GM23338 (cell line): ENCODE measurements at regions not wholly inside any gene's neighbourhood (a gene's known extent, or its start where the extent isn't known, plus 50 kb on each side); places are given as distances from the start of the nearest gene placed in this dataset.
A peak's percentile ranks its signal among the peaks of the same experiment; 100 is the strongest.

ENCODE experiments used
- ATAC-seq: fragments of 200-7000 bp; cut with Tn5 transposase; 3 replicates; pipeline ENCODE4 v1.9.1; 2020
- DNase-seq: peaks from one replicate; pipeline ENCODE4 v3.0.0-alpha.2; 2015; ENCODE audit warnings: low spot score
- H2AFZ ChIP-seq: fragments of 200-600 bp; sonication (generic); 2 replicates; pipeline ENCODE4 v1.8.0; 2016; ENCODE audit warnings: antibody characterized with exemption, mild to moderate bottlenecking, moderate library complexity
- H3F3A ChIP-seq: fragments of 200-600 bp; sonication (generic); replicated peaks from 2 replicates; pipeline ENCODE4 v1.8.0; 2017; ENCODE audit warnings: antibody characterized with exemption, mixed run types, low read depth
- H3K27ac ChIP-seq: fragments of 200-600 bp; sonication (generic); 2 replicates; pipeline ENCODE4 v1.6.1; 2016; ENCODE audit warnings: low read depth
- H3K27me3 ChIP-seq: fragments of 200-600 bp; sonication (generic); 2 replicates; pipeline ENCODE4 v1.8.0; 2016; ENCODE audit warnings: mild to moderate bottlenecking, mixed run types, moderate library complexity; ENCODE audit not compliant: insufficient read depth
- H3K36me3 ChIP-seq: fragments of 200-600 bp; sonication (generic); 2 replicates; pipeline ENCODE4 v1.8.0; 2016; ENCODE audit warnings: mild to moderate bottlenecking; ENCODE audit not compliant: insufficient read depth
- H3K4me1 ChIP-seq: fragments of 200-600 bp; sonication (generic); 2 replicates; pipeline ENCODE4 v1.8.0; 2016; ENCODE audit warnings: mild to moderate bottlenecking, moderate library complexity; ENCODE audit not compliant: insufficient read depth
- H3K4me2 ChIP-seq: fragments of 200-600 bp; sonication (generic); 2 replicates; pipeline ENCODE4 v1.7.1; 2017; ENCODE audit warnings: mixed run types
- H3K4me3 ChIP-seq: fragments of 200-600 bp; sonication (generic); 2 replicates; pipeline ENCODE4 v1.6.1; 2016; ENCODE audit warnings: mixed run types
- H3K79me2 ChIP-seq: fragments of 200-600 bp; sonication (generic); replicated peaks from 2 replicates; pipeline ENCODE4 v1.8.0; 2017; ENCODE audit warnings: mild to moderate bottlenecking; ENCODE audit not compliant: insufficient read depth
- H3K9me2 ChIP-seq: fragments of 200-600 bp; sonication (generic); 2 replicates; pipeline ENCODE4 v1.8.0; 2017; ENCODE audit not compliant: insufficient read depth
- H4K20me1 ChIP-seq: fragments of 200-600 bp; sonication (generic); replicated peaks from 2 replicates; pipeline ENCODE4 v1.8.0; 2017; ENCODE audit warnings: mild to moderate bottlenecking; ENCODE audit not compliant: insufficient read depth
- H3K27ac Mint-ChIP-seq: 2 replicates; pipeline ENCODE4 v1.8.0; 2020; ENCODE audit warnings: inconsistent platforms, mild to moderate bottlenecking, moderate library complexity, mixed read lengths
- H3K27me3 Mint-ChIP-seq: 3 replicates; pipeline ENCODE4 v1.8.0; 2022; ENCODE audit warnings: low read depth, mild to moderate bottlenecking, moderate library complexity, mixed read lengths, inconsistent platforms; ENCODE audit not compliant: insufficient read depth, poor library complexity
- H3K36me3 Mint-ChIP-seq: 3 replicates; pipeline ENCODE4 v1.8.0; 2021; ENCODE audit warnings: low read depth, mild to moderate bottlenecking, inconsistent platforms, moderate library complexity, mixed read lengths
- H3K4me1 Mint-ChIP-seq: 3 replicates; pipeline ENCODE4 v1.8.0; 2020; ENCODE audit warnings: mild to moderate bottlenecking, inconsistent platforms, mixed read lengths
- H3K4me3 Mint-ChIP-seq: 3 replicates; pipeline ENCODE4 v1.8.0; 2021; ENCODE audit warnings: moderate library complexity, mild to moderate bottlenecking, inconsistent platforms, mixed read lengths
- H3K9me3 Mint-ChIP-seq: 3 replicates; pipeline ENCODE4 v1.8.0; 2020; ENCODE audit warnings: moderate library complexity, mild to moderate bottlenecking, inconsistent platforms, mixed read lengths
- JUNB ChIP-seq: IDR thresholded peaks from one replicate; pipeline ENCODE4 v1.6.1; 2016; ENCODE audit warnings: antibody characterized with exemption; ENCODE audit not compliant: unreplicated experiment
- NANOG ChIP-seq: IDR thresholded peaks from 2 replicates; pipeline ENCODE4 v1.6.1; 2016; ENCODE audit warnings: antibody characterized with exemption, borderline replicate concordance
- TF ChIP-seq, protein P1 (sequence below): fragments of 250-450 bp; sonication (Bioruptor Pico); IDR thresholded peaks from 2 replicates; pipeline ENCODE4 v1.5.0; 2020; ENCODE audit warnings: mild to moderate bottlenecking, moderate library complexity

DNA sequence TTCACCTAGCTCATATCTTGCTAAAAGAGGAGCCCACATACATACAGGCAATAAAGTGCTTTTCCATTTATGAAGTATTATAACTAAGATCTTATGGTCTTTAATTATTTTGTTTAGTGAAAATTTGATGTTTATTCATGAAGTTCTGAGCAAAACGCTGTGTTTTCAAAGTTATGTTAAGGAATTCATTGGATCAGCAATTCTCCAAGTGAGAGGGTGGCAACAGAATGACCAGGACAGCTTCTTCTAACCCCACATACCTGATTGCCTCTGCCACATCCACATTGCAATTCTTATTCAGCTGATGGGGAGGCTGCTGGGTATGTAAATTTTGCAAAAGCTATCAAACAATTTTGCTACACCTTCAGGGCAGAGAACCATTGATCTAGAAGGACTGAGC, 116.8 kb downstream of the OGFRL1 start:
- Mint-ChIP-seq H3K27me3 (peaks cover 4% of the 10 kb centered on the region), H3K27ac (no peak overlapping the region), H3K4me1 (peaks cover 43% of the 10 kb centered on the region), H3K4me3 (0 out of 3 replicates have a peak overlapping the region, but pooled peaks have one; percentile 4), H3K9me3 (no peaks in the 10 kb centered on the region), H3K36me3 (no peaks in the 10 kb centered on the region)
- Histone ChIP-seq H3K4me2 (peak overlapping the region; percentile 62), H3K27me3 (no peaks in the 10 kb centered on the region), H3K79me2 (no peaks in the 10 kb centered on the region), H2AFZ (no peak overlapping the region), H3K4me3 (no peak overlapping the region), H3F3A (no peaks in the 10 kb centered on the region), H3K9me2 (no peaks in the 10 kb centered on the region), H4K20me1 (no peaks in the 10 kb centered on the region), H3K36me3 (no peaks in the 10 kb centered on the region), H3K4me1 (peaks cover 40% of the 10 kb centered on the region), H3K27ac (no peak overlapping the region)
- peak; percentile 22; the same call in 1 of the 3 replicates for ATAC-seq
- no peak for TF ChIP-seq JUNB
- DNase-seq, result no peak

DNA sequence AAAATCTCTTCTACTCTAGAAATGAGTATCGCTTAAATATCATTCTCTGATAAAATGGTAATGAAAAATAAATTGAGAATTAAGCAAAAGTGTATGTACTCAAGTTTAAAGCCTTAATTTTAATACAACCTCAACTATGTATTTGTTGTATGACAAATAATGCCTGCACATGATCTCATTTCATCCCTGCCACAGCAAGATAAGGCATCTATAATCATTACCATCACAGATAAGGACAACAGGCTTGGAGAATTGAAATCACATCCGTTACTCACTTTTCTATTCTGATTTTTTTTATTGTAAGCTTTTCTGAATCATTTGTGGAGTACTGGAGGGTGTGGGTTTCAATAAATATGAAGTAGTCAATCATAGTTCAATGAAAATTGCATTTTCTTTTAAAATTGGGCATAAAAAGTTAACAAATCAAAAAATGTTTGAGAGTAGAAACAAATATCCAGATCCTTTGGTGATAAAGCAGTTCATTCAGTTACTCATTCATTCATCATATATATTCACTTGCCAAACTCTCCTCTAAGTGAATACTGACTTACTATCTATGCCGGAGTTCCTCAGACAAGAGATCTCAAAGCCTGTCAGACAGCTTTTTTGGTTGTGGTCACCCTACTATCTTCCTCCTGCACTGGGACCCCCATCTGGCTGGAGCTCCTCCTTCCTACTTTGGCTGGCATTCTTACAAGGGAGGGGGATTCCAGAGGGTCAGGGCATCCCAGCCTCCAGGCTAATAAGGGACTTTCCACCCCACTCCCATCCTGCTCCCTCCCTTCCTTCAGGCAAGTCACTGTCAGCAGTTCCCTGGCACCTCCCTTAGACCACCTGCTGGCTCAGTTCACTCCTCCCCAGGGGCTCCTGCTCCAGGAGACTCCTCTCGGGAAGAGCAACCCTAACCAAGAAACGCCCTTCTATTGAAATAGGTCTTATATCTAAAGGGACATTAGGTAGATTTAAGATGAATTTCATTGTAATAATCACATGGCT, 118.6 kb downstream of the OGFRL1 start:
- Mint-ChIP-seq H3K9me3 (no peaks in the 10 kb centered on the region), H3K4me1 (peaks cover 43% of the 10 kb centered on the region), H3K27me3 (peaks cover 5% of the 10 kb centered on the region), H3K36me3 (no peaks in the 10 kb centered on the region), H3K27ac (no peak overlapping the region), H3K4me3 (no peak overlapping the region)
- H3K79me2 ChIP-seq, result no peaks in the 10 kb centered on the region
- DNase-seq (peak; percentile 64), ATAC-seq (peak; percentile 80)
- TF ChIP-seq, protein P1, sequence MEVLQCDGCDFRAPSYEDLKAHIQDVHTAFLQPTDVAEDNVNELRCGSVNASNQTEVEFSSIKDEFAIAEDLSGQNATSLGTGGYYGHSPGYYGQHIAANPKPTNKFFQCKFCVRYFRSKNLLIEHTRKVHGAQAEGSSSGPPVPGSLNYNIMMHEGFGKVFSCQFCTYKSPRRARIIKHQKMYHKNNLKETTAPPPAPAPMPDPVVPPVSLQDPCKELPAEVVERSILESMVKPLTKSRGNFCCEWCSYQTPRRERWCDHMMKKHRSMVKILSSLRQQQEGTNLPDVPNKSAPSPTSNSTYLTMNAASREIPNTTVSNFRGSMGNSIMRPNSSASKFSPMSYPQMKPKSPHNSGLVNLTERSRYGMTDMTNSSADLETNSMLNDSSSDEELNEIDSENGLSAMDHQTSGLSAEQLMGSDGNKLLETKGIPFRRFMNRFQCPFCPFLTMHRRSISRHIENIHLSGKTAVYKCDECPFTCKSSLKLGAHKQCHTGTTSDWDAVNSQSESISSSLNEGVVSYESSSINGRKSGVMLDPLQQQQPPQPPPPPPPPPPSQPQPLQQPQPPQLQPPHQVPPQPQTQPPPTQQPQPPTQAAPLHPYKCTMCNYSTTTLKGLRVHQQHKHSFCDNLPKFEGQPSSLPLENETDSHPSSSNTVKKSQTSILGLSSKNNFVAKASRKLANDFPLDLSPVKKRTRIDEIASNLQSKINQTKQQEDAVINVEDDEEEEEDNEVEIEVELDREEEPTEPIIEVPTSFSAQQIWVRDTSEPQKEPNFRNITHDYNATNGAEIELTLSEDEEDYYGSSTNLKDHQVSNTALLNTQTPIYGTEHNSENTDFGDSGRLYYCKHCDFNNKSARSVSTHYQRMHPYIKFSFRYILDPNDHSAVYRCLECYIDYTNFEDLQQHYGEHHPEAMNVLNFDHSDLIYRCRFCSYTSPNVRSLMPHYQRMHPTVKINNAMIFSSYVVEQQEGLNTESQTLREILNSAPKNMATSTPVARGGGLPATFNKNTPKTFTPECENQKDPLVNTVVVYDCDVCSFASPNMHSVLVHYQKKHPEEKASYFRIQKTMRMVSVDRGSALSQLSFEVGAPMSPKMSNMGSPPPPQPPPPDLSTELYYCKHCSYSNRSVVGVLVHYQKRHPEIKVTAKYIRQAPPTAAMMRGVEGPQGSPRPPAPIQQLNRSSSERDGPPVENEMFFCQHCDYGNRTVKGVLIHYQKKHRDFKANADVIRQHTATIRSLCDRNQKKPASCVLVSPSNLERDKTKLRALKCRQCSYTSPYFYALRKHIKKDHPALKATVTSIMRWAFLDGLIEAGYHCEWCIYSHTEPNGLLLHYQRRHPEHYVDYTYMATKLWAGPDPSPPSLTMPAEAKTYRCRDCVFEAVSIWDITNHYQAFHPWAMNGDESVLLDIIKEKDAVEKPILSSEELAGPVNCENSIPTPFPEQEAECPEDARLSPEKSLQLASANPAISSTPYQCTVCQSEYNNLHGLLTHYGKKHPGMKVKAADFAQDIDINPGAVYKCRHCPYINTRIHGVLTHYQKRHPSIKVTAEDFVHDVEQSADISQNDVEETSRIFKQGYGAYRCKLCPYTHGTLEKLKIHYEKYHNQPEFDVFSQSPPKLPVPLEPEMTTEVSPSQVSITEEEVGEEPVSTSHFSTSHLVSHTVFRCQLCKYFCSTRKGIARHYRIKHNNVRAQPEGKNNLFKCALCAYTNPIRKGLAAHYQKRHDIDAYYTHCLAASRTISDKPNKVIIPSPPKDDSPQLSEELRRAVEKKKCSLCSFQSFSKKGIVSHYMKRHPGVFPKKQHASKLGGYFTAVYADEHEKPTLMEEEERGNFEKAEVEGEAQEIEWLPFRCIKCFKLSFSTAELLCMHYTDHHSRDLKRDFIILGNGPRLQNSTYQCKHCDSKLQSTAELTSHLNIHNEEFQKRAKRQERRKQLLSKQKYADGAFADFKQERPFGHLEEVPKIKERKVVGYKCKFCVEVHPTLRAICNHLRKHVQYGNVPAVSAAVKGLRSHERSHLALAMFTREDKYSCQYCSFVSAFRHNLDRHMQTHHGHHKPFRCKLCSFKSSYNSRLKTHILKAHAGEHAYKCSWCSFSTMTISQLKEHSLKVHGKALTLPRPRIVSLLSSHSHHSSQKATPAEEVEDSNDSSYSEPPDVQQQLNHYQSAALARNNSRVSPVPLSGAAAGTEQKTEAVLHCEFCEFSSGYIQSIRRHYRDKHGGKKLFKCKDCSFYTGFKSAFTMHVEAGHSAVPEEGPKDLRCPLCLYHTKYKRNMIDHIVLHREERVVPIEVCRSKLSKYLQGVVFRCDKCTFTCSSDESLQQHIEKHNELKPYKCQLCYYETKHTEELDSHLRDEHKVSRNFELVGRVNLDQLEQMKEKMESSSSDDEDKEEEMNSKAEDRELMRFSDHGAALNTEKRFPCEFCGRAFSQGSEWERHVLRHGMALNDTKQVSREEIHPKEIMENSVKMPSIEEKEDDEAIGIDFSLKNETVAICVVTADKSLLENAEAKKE (CRISPR knock-in tag), result peak; percentile 2; the same call in 1 of the 2 replicates
- TF ChIP-seq NANOG, result no peak
- no peak overlapping the region for H2AFZ ChIP-seq
- no peak overlapping the region for H3K27ac ChIP-seq
- no peaks in the 10 kb centered on the region for H3K27me3 ChIP-seq
- no peak overlapping the region for H3K4me3 ChIP-seq
- no peaks in the 10 kb centered on the region for H4K20me1 ChIP-seq
- peaks cover 36% of the 10 kb centered on the region for H3K4me1 ChIP-seq
- H3K36me3 ChIP-seq, result no peaks in the 10 kb centered on the region
- H3K4me2 ChIP-seq, result 0 out of 2 replicates have a peak overlapping the region, but pooled peaks have one; percentile 22
- no peaks in the 10 kb centered on the region for H3F3A ChIP-seq
- H3K9me2 ChIP-seq, result no peaks in the 10 kb centered on the region
